ENCODE measurements at regions not wholly inside any gene's neighbourhood (a gene's known extent, or its start where the extent isn't known, plus 50 kb on each side); places are given as distances from the start of the nearest gene placed in this dataset.

- no peaks in the 10 kb centered on the region for H4K20me1 ChIP-seq (ENCODE audit: insufficient read depth)
- no TSS peak for BruUV-seq (replicated peaks)
- no peak overlapping the region for H2AFZ ChIP-seq
- H3K27me3 ChIP-seq (ENCODE audit: insufficient read depth, low read depth): peaks cover 82% of the 10 kb centered on the region
- no peak for DNase-seq
- H3K4me3 ChIP-seq: no peak overlapping the region
- H3K4me2 ChIP-seq: no peak overlapping the region
- no peak overlapping the region for H3K27ac ChIP-seq
- POLR2A ChIA-PET (ENCODE audit: unreplicated experiment): interaction anchor here (0.6 kb wide), 1 partner anchor 267 kb away, joined by 7 read pairs; no protein-coding TSS in a partner anchor
- H3K4me1 ChIP-seq (replicated peaks; ENCODE audit: insufficient read depth): no peaks in the 10 kb centered on the region
- intact Hi-C loops (cut with micrococcal nuclease; ENCODE audit: unreplicated experiment): no loop called here
- H3K36me3 ChIP-seq (ENCODE audit: low read depth): no peaks in the 10 kb centered on the region
- no peaks in the 10 kb centered on the region for H3K79me2 ChIP-seq (ENCODE audit: low read depth)
- CTCF ChIA-PET: no interaction called here
- TF ChIP-seq EZH2 (IDR thresholded peaks at IDR 0.05; ENCODE audit: low read depth): no peak
- TF ChIP-seq CTCF (conservative IDR thresholded peaks at IDR 0.05): no peak
- no peaks in the 10 kb centered on the region for H3F3A ChIP-seq (ENCODE audit: insufficient read depth, low read depth)
- H3K9me2 ChIP-seq (ENCODE audit: insufficient read depth): no peaks in the 10 kb centered on the region
- H3K9me3 ChIP-seq (ENCODE audit: insufficient read depth, low read depth): no peaks in the 10 kb centered on the region
Observed at GRCh38 chr3:127410678-127411077, 122.8 kb upstream of the PRR20G start.

- Histone ChIP-seq H3F3A (ENCODE audit: insufficient read depth, low read depth) (no peaks in the 10 kb centered on the region), H3K4me1 (replicated peaks; ENCODE audit: insufficient read depth) (no peaks in the 10 kb centered on the region)
- CTCF ChIA-PET: no interaction called here
Observed at GRCh38 chr3:127410137-127410488, 122.3 kb upstream of the PRR20G start.

GRCh38 chr3:127409421-127410136, 121.7 kb upstream of the PRR20G start:
- H3K9me3 ChIP-seq (ENCODE audit: insufficient read depth, low read depth): no peaks in the 10 kb centered on the region
- POLR2A ChIA-PET (ENCODE audit: unreplicated experiment): no interaction called here
- no TSS peak for BruUV-seq (replicated peaks)
- no peak overlapping the region for H3K4me3 ChIP-seq
- H3K27me3 ChIP-seq (ENCODE audit: insufficient read depth, low read depth): peaks cover 72% of the 10 kb centered on the region
- TF ChIP-seq CTCF (conservative IDR thresholded peaks at IDR 0.05) (no peak), EZH2 (IDR thresholded peaks at IDR 0.05; ENCODE audit: low read depth) (no peak)
- CTCF ChIA-PET: no interaction called here
- H3K4me2 ChIP-seq: no peak overlapping the region
- no peaks in the 10 kb centered on the region for H4K20me1 ChIP-seq (ENCODE audit: insufficient read depth)
- H3F3A ChIP-seq (ENCODE audit: insufficient read depth, low read depth): no peaks in the 10 kb centered on the region
- no peak overlapping the region for H2AFZ ChIP-seq
- no peak for DNase-seq
- H3K9me2 ChIP-seq (ENCODE audit: insufficient read depth): no peaks in the 10 kb centered on the region
- no peaks in the 10 kb centered on the region for H3K79me2 ChIP-seq (ENCODE audit: low read depth)
- intact Hi-C loops (cut with micrococcal nuclease; ENCODE audit: unreplicated experiment): no loop called here
- no peaks in the 10 kb centered on the region for H3K36me3 ChIP-seq (ENCODE audit: low read depth)
- no peaks in the 10 kb centered on the region for H3K4me1 ChIP-seq (replicated peaks; ENCODE audit: insufficient read depth)
- no peak overlapping the region for H3K27ac ChIP-seq

More at GRCh38 chr3:127410137-127410488, 122.3 kb upstream of the PRR20G start:
- no peaks in the 10 kb centered on the region for H3K9me3 ChIP-seq (ENCODE audit: insufficient read depth, low read depth)
- no peak overlapping the region for H2AFZ ChIP-seq
- no peak overlapping the region for H3K27ac ChIP-seq
- intact Hi-C loops (cut with micrococcal nuclease; ENCODE audit: unreplicated experiment): no loop called here
- no peak overlapping the region for H3K4me3 ChIP-seq
- no TSS peak for BruUV-seq (replicated peaks)
- no peaks in the 10 kb centered on the region for H3K79me2 ChIP-seq (ENCODE audit: low read depth)
- no peaks in the 10 kb centered on the region for H3K9me2 ChIP-seq (ENCODE audit: insufficient read depth)
- DNase-seq: no peak
- H3K27me3 ChIP-seq (ENCODE audit: insufficient read depth, low read depth): peaks cover 77% of the 10 kb centered on the region
- H3K36me3 ChIP-seq (ENCODE audit: low read depth): no peaks in the 10 kb centered on the region
- no peak for TF ChIP-seq CTCF (conservative IDR thresholded peaks at IDR 0.05)
- no peak for TF ChIP-seq EZH2 (IDR thresholded peaks at IDR 0.05; ENCODE audit: low read depth)
- POLR2A ChIA-PET (ENCODE audit: unreplicated experiment): no interaction called here
- no peak overlapping the region for H3K4me2 ChIP-seq
- no peaks in the 10 kb centered on the region for H4K20me1 ChIP-seq (ENCODE audit: insufficient read depth)
